OCI-LY1 (cell line): ENCODE measurements at regions not wholly inside any gene's neighbourhood (a gene's known extent, or its start where the extent isn't known, plus 50 kb on each side); places are given as distances from the start of the nearest gene placed in this dataset.

ENCODE experiments used
- EZH2 ChIP-seq: fragments of 200-600 bp; sonication (generic), shearing (Covaris generic); IDR thresholded peaks from 2 replicates; pipeline ENCODE4 v1.8.0; 2017; ENCODE audit warnings: borderline replicate concordance, mixed run types, mild to moderate bottlenecking, antibody characterized with exemption, low read length, moderate library complexity, mixed read lengths
- TF ChIP-seq, protein P1 (sequence below): fragments of 200-600 bp; sonication (generic), shearing (Covaris generic); IDR thresholded peaks from 2 replicates; pipeline ENCODE4 v1.5.1; 2017; ENCODE audit warnings: mild to moderate bottlenecking, antibody characterized with exemption, low read length, moderate library complexity, mixed read lengths

GRCh38 chr11:27217948-27218420 lies 145.0 kb downstream of the CCDC34 start:
- TF ChIP-seq EZH2: no peak
- TF ChIP-seq, protein P1, sequence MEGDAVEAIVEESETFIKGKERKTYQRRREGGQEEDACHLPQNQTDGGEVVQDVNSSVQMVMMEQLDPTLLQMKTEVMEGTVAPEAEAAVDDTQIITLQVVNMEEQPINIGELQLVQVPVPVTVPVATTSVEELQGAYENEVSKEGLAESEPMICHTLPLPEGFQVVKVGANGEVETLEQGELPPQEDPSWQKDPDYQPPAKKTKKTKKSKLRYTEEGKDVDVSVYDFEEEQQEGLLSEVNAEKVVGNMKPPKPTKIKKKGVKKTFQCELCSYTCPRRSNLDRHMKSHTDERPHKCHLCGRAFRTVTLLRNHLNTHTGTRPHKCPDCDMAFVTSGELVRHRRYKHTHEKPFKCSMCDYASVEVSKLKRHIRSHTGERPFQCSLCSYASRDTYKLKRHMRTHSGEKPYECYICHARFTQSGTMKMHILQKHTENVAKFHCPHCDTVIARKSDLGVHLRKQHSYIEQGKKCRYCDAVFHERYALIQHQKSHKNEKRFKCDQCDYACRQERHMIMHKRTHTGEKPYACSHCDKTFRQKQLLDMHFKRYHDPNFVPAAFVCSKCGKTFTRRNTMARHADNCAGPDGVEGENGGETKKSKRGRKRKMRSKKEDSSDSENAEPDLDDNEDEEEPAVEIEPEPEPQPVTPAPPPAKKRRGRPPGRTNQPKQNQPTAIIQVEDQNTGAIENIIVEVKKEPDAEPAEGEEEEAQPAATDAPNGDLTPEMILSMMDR: no peak
